ENCODE measurements at regions not wholly inside any gene's neighbourhood (a gene's known extent, or its start where the extent isn't known, plus 50 kb on each side); places are given as distances from the start of the nearest gene placed in this dataset.

GRCh38 chr12:91951571-91951970 is 194.1 kb downstream of the BTG1 start:
- no peak overlapping the region for H3K27ac ChIP-seq (ENCODE audit: low read depth, low read length)
- H4K20me1 ChIP-seq (ENCODE audit: low read depth, low read length), result no peaks in the 10 kb centered on the region
- no peaks in the 10 kb centered on the region for H3K36me3 ChIP-seq (ENCODE audit: low read length)
- no peaks in the 10 kb centered on the region for H3F3A ChIP-seq (ENCODE audit: insufficient read depth)
- H3K4me2 ChIP-seq (ENCODE audit: low read depth, low read length, poor library complexity, severe bottlenecking), result no peak overlapping the region
- no peak overlapping the region for H3K4me3 ChIP-seq (ENCODE audit: insufficient read depth, low read length, poor library complexity, severe bottlenecking)
- H3K79me2 ChIP-seq (ENCODE audit: insufficient read depth, low read length), result no peaks in the 10 kb centered on the region
- no peaks in the 10 kb centered on the region for H3K9me3 ChIP-seq (ENCODE audit: insufficient read depth, low read length)
- H3K9me2 ChIP-seq (replicated peaks; ENCODE audit: insufficient read depth, low read length), result no peaks in the 10 kb centered on the region
- H3K9ac ChIP-seq (ENCODE audit: low read length), result no peak overlapping the region
- no peak for TF ChIP-seq EZH2phosphoT487 (conservative IDR thresholded peaks at IDR 0.05; ENCODE audit: low read length)
- TF ChIP-seq, protein P1, sequence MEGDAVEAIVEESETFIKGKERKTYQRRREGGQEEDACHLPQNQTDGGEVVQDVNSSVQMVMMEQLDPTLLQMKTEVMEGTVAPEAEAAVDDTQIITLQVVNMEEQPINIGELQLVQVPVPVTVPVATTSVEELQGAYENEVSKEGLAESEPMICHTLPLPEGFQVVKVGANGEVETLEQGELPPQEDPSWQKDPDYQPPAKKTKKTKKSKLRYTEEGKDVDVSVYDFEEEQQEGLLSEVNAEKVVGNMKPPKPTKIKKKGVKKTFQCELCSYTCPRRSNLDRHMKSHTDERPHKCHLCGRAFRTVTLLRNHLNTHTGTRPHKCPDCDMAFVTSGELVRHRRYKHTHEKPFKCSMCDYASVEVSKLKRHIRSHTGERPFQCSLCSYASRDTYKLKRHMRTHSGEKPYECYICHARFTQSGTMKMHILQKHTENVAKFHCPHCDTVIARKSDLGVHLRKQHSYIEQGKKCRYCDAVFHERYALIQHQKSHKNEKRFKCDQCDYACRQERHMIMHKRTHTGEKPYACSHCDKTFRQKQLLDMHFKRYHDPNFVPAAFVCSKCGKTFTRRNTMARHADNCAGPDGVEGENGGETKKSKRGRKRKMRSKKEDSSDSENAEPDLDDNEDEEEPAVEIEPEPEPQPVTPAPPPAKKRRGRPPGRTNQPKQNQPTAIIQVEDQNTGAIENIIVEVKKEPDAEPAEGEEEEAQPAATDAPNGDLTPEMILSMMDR (IDR thresholded peaks at IDR 0.05; ENCODE audit: insufficient read depth, low read length, poor library complexity, severe bottlenecking), result no peak
- no peaks in the 10 kb centered on the region for H3K27me3 ChIP-seq (ENCODE audit: low read length)
- H2AFZ ChIP-seq (ENCODE audit: low read depth, low read length, severe bottlenecking), result no peak overlapping the region

- no peaks in the 10 kb centered on the region for H3K79me2 ChIP-seq (ENCODE audit: insufficient read depth, low read length)
- no peak overlapping the region for H3K4me2 ChIP-seq (ENCODE audit: low read depth, low read length, poor library complexity, severe bottlenecking)
- H3K9me3 ChIP-seq (ENCODE audit: insufficient read depth, low read length), result no peaks in the 10 kb centered on the region
- H2AFZ ChIP-seq (ENCODE audit: low read depth, low read length, severe bottlenecking), result no peak overlapping the region
- H3K27me3 ChIP-seq (ENCODE audit: low read length), result no peaks in the 10 kb centered on the region
- H3F3A ChIP-seq (ENCODE audit: insufficient read depth), result no peaks in the 10 kb centered on the region
- H3K9ac ChIP-seq (ENCODE audit: low read length), result no peak overlapping the region
- H3K27ac ChIP-seq (ENCODE audit: low read depth, low read length), result no peak overlapping the region
- H3K9me2 ChIP-seq (replicated peaks; ENCODE audit: insufficient read depth, low read length), result no peaks in the 10 kb centered on the region
- no peak overlapping the region for H3K4me3 ChIP-seq (ENCODE audit: insufficient read depth, low read length, poor library complexity, severe bottlenecking)
- no peaks in the 10 kb centered on the region for H3K36me3 ChIP-seq (ENCODE audit: low read length)
- H4K20me1 ChIP-seq (ENCODE audit: low read depth, low read length), result no peaks in the 10 kb centered on the region
- no peak for TF ChIP-seq EZH2phosphoT487 (conservative IDR thresholded peaks at IDR 0.05; ENCODE audit: low read length)
- TF ChIP-seq, protein P1 (IDR thresholded peaks at IDR 0.05; ENCODE audit: insufficient read depth, low read length, poor library complexity, severe bottlenecking), result no peak
Observed at GRCh38 chr12:91948504-91948903, 197.1 kb downstream of the BTG1 start.

DNA sequence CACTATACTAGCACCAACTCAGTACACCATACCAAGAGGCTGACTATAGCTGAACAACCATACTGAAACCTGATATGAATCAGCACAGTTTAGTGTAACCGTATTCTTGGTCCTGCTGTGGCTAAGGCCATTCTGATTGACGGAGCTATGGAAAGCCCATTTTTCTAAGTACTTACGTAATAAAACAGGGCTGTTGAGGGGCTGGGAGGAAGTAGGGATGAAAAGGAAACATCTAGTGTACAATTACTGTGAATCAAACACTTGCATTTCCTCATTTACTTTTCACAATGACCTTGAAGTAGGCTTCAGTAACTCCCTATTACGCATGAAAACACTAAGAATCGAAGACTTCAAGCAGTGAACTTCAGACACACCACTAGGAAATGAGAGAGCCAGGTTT is 198.2 kb downstream of the BTG1 start:
- Histone ChIP-seq H4K20me1 (ENCODE audit: low read depth, low read length) (no peaks in the 10 kb centered on the region), H3K9me3 (ENCODE audit: insufficient read depth, low read length) (no peaks in the 10 kb centered on the region), H3K27me3 (ENCODE audit: low read length) (0 out of 2 replicates have a peak, but pooled peaks cover 3% of the 10 kb centered on the region), H3K9me2 (replicated peaks; ENCODE audit: insufficient read depth, low read length) (no peaks in the 10 kb centered on the region), H3K36me3 (ENCODE audit: low read length) (no peaks in the 10 kb centered on the region), H3K4me2 (ENCODE audit: low read depth, low read length, poor library complexity, severe bottlenecking) (no peak overlapping the region), H3K4me3 (ENCODE audit: insufficient read depth, low read length, poor library complexity, severe bottlenecking) (no peak overlapping the region), H3K79me2 (ENCODE audit: insufficient read depth, low read length) (no peaks in the 10 kb centered on the region), H3F3A (ENCODE audit: insufficient read depth) (no peaks in the 10 kb centered on the region), H2AFZ (ENCODE audit: low read depth, low read length, severe bottlenecking) (no peak overlapping the region), H3K27ac (ENCODE audit: low read depth, low read length) (no peak overlapping the region), H3K9ac (ENCODE audit: low read length) (no peak overlapping the region)
- TF ChIP-seq, protein P1 (IDR thresholded peaks at IDR 0.05; ENCODE audit: insufficient read depth, low read length, poor library complexity, severe bottlenecking), result no peak
- TF ChIP-seq EZH2phosphoT487 (conservative IDR thresholded peaks at IDR 0.05; ENCODE audit: low read length), result no peak

Data from SU-DHL-6 (cell line).